GM12878 (cell line): ENCODE measurements at regions not wholly inside any gene's neighbourhood (a gene's known extent, or its start where the extent isn't known, plus 50 kb on each side); places are given as distances from the start of the nearest gene placed in this dataset.

Experiments
- ATAC-seq: fragments of 200-7000 bp; cut with Tn5 transposase; 3 replicates; pipeline ENCODE4 v1.9.1; 2020; ENCODE audit warnings: mild to moderate bottlenecking, moderate library complexity
- BruUV-seq: library from RNA; stranded (reverse); fragments of 400-500 nt; replicated peaks from 2 replicates; lab custom pipeline; 2021; lab: Mats Ljungman, UMichigan
- CTCF ChIA-PET: fragments of 300-600 bp; sonication (Branson Sonifier 250); formaldehyde crosslinking; extraction: SDS; loops from one replicate; lab custom pipeline; 2021; ENCODE audit warnings: inconsistent platforms; lab: Yijun Ruan, JAX
- POLR2A ChIA-PET: fragments of 350-600 bp; formaldehyde crosslinking; extraction: SDS; loops from one replicate; lab custom pipeline; 2021; ENCODE audit warnings: inconsistent platforms; lab: Charles Lee
- RAD21 ChIA-PET: fragments of 300-600 bp; sonication (Branson Sonifier 250); formaldehyde crosslinking; loops from one replicate; lab custom pipeline; 2023; ENCODE audit warnings: antibody characterized with exemption; ENCODE audit not compliant: unreplicated experiment; lab: Charles Lee
- SMC1A ChIA-PET: fragments of 300-600 bp; sonication (Branson Sonifier 250); formaldehyde crosslinking; loops from one replicate; lab custom pipeline; 2023; ENCODE audit not compliant: unreplicated experiment, uncharacterized antibody; lab: Charles Lee
- DNase-seq: peaks from one replicate; pipeline ENCODE4 v3.0.0-alpha.2; 2011; ENCODE audit warnings: low read depth, low spot score
- FAIRE-seq: peaks from 3 replicates; lab custom pipeline; 2011; peaks lifted over from hg19 to GRCh38; lab: Jason Lieb, UNC
- H2AFZ ChIP-seq: 2 replicates; pipeline ENCODE4 v1.6.0; 2011; ENCODE audit warnings: low read depth, low read length, control low read depth; ENCODE audit not compliant: control insufficient read depth
- H3K27ac ChIP-seq: 2 replicates; pipeline ENCODE4 v1.5.1; 2011; ENCODE audit warnings: control low read depth; ENCODE audit not compliant: control insufficient read depth, insufficient read depth
- H3K27me3 ChIP-seq, 2 experiments: replicated peaks in 1 of 2; 2 replicates each; pipeline versions ENCODE4 v1.6.0 to v1.6.1; 2011; ENCODE audit warnings: low read length in 1 of 2; ENCODE audit not compliant: control insufficient read depth in 2 of 2, insufficient read depth in 2 of 2
- H3K36me3 ChIP-seq, 2 experiments: 2 replicates each; pipeline ENCODE4 v1.5.1; 2011; ENCODE audit warnings: low read length in 1 of 2; ENCODE audit not compliant: control insufficient read depth in 2 of 2, insufficient read depth in 2 of 2
- H3K4me1 ChIP-seq: 2 replicates; pipeline ENCODE4 v1.6.1; 2011; ENCODE audit warnings: mild to moderate bottlenecking, low read length, moderate library complexity, mixed read lengths; ENCODE audit not compliant: control insufficient read depth, insufficient read depth
- H3K4me2 ChIP-seq: 2 replicates; pipeline ENCODE4 v1.6.0; 2011; ENCODE audit warnings: control low read depth; ENCODE audit not compliant: control insufficient read depth, insufficient read depth
- H3K4me3 ChIP-seq: fragments of 200-600 bp; sonication (generic); 2 replicates; pipeline ENCODE4 v1.5.1; 2016
- H3K79me2 ChIP-seq: 2 replicates; pipeline ENCODE4 v1.6.0; 2011; ENCODE audit warnings: low read length; ENCODE audit not compliant: control insufficient read depth, insufficient read depth
- H3K9ac ChIP-seq: 2 replicates; pipeline ENCODE4 v1.8.0; 2011; ENCODE audit warnings: low read length, control low read depth, mixed read lengths; ENCODE audit not compliant: control insufficient read depth, insufficient read depth
- H3K9me3 ChIP-seq: replicated peaks from 3 replicates; pipeline ENCODE4 v1.5.1; 2011; ENCODE audit warnings: mild to moderate bottlenecking, low read length; ENCODE audit not compliant: control insufficient read depth, insufficient read depth
- H4K20me1 ChIP-seq: 2 replicates; pipeline ENCODE4 v1.6.0; 2011; ENCODE audit not compliant: control insufficient read depth, insufficient read depth
- ATF2 ChIP-seq: IDR thresholded peaks from 2 replicates; pipeline ENCODE4 v1.6.1; 2012; ENCODE audit warnings: low read length, inconsistent platforms
- ATF3 ChIP-seq: IDR thresholded peaks from 2 replicates; pipeline ENCODE4 v1.6.1; 2011; ENCODE audit warnings: low read depth, mild to moderate bottlenecking, low read length, moderate library complexity, borderline replicate concordance; ENCODE audit errors: extremely low read depth
- ELK1 ChIP-seq: IDR thresholded peaks from 2 replicates; pipeline ENCODE4 v1.6.1; 2012; ENCODE audit warnings: low read depth, low read length, improper control_type of control experiment
- MYC ChIP-seq: IDR thresholded peaks from 2 replicates; pipeline ENCODE4 v1.6.1; 2011; ENCODE audit warnings: mild to moderate bottlenecking, low read length, moderate library complexity, inconsistent platforms; ENCODE audit not compliant: insufficient read depth, insufficient replicate concordance, insufficient read length, severe bottlenecking
- RELA ChIP-seq: fragments of 450-650 bp; IDR thresholded peaks from 2 replicates; pipeline ENCODE4 v1.8.0; 2014; ENCODE audit warnings: borderline replicate concordance; ENCODE audit not compliant: partially characterized antibody
- WGBS: methylation state at CpG from one replicate; pipeline ENCODE4 v1.1.6; 2016; ENCODE audit warnings: low lambda C conversion rate; ENCODE audit not compliant: insufficient replicate concordance, insufficient coverage; ENCODE audit errors: missing lambda C conversion rate; 5-methylcytosine and 5-hydroxymethylcytosine counted together
- in situ Hi-C: fragments of 300-500 bp; cut with MboI; formaldehyde crosslinking; loops from 9 replicates; pipeline ENCODE4 v1.14.3; 2018; ENCODE audit warnings: mixed read lengths
- intact Hi-C: fragments of 100-400 bp; cut with micrococcal nuclease; formaldehyde crosslinking; loops from one replicate; pipeline ENCODE4 v1.14.2; 2022; ENCODE audit not compliant: unreplicated experiment

- Histone ChIP-seq H3K4me2 (no peak overlapping the region), H3K79me2 (no peaks in the 10 kb centered on the region), H4K20me1 (no peaks in the 10 kb centered on the region), H3K27me3 (no peaks in the 10 kb centered on the region), H3K9me3 (no peaks in the 10 kb centered on the region), H2AFZ (no peak overlapping the region), H3K4me3 (no peak overlapping the region), H3K36me3 (no peaks in the 10 kb centered on the region), H3K9ac (no peak overlapping the region), H3K4me1 (no peaks in the 10 kb centered on the region), H3K27ac (no peak overlapping the region)
- ATAC-seq (no peak), DNase-seq (no peak), FAIRE-seq (no peak)
- SMC1A ChIA-PET, result interaction anchor here (0.8 kb wide), 1 partner anchor 1822 kb away, joined by 3 read pairs; no protein-coding TSS in a partner anchor
- intact Hi-C loops (no loop called here), in situ Hi-C loops (no loop called here)
- 82% methylated on average over 2 of the region's 2 CpGs for WGBS
- CTCF ChIA-PET, result interaction anchor here (0.5 kb wide), 1 partner anchor 74 kb away, joined by 3 read pairs; no protein-coding TSS in a partner anchor
- no TSS peak for BruUV-seq
- TF ChIP-seq ATF2 (no peak), ATF3 (no peak), ELK1 (no peak), RELA (no peak), MYC (no peak)
- POLR2A ChIA-PET, result interaction anchor here (0.6 kb wide), 1 partner anchor 813 kb away, joined by 4 read pairs; no protein-coding TSS in a partner anchor
- RAD21 ChIA-PET, result interaction anchor here (0.6 kb wide), 1 partner anchor 319 kb away, joined by 4 read pairs; no protein-coding TSS in a partner anchor
These were observed 207.7 kb upstream of the ATP11B start for GRCh38 chr3:182585532-182586150.
